Right cardiac atrium (tissue), 5 donors: ENCODE measurements at regions not wholly inside any gene's neighbourhood (a gene's known extent, or its start where the extent isn't known, plus 50 kb on each side); places are given as distances from the start of the nearest gene placed in this dataset.

ENCODE experiments used
- ATAC-seq, 2 donors: fragments of 200-7000 bp; cut with Tn5 transposase; one replicate each; pipeline versions ENCODE4 v1.8.0 to v1.9.1; 2020; ENCODE audit warnings: moderate library complexity in 2 of 2, mild to moderate bottlenecking in 1 of 2
- DNase-seq, 3 donors: peaks; one replicate each; pipeline ENCODE4 v3.0.0-alpha.2; 2020
- H3K27ac ChIP-seq: one replicate; pipeline ENCODE4 v1.5.1; 2013; ENCODE audit warnings: mild to moderate bottlenecking, low read length, control low read depth, moderate library complexity
- H3K27me3 ChIP-seq: one replicate; pipeline ENCODE4 v1.6.1; 2013; ENCODE audit not compliant: control insufficient read depth, insufficient read depth
- H3K4me1 ChIP-seq: one replicate; pipeline ENCODE4 v1.6.1; 2013; ENCODE audit warnings: low read length; ENCODE audit not compliant: control insufficient read depth, insufficient read depth
- H3K4me3 ChIP-seq: one replicate; pipeline ENCODE4 v1.5.1; 2013; ENCODE audit warnings: low read length, control low read depth
- H3K9me3 ChIP-seq: one replicate; pipeline ENCODE4 v1.6.1; 2013; ENCODE audit warnings: low read length; ENCODE audit not compliant: control insufficient read depth
- WGBS: extraction: QIAGEN DNeasy Blood & Tissue Kit; methylation state at CpG from one replicate; pipeline ENCODE4 v1.1.7; 2013; 5-methylcytosine and 5-hydroxymethylcytosine counted together
- intact Hi-C, 4 donors: fragments of 100-400 bp; cut with DNase I; formaldehyde crosslinking; loops; one replicate each; pipeline versions ENCODE4 v1.11.0 to v1.14.0; 2022 to 2023
- donor health status: healthy with polysubstance abuse.
- donor health status: DM: no; HTN: yes; CAD: no.
- donor health status: DM: no; HTN: no; CAD: no.
- donor health status: DM: no; HTN: yes; CAD: no; lungs with severe emphysema.
- donor health status: DM: yes; HTN: yes; CAD: no.

- H3K27ac ChIP-seq, result no peak overlapping the region
- no peak overlapping the region for H3K4me3 ChIP-seq
- no peaks in the 10 kb centered on the region for H3K4me1 ChIP-seq
- 80% methylated on average over 6 of the region's 6 CpGs for whole genome bisulfite sequencing
- intact Hi-C loops, result no loop called here
- DNase-seq (no peak), ATAC-seq (peak in 1 of 2 donors; percentile 57)
- H3K27me3 ChIP-seq, result no peaks in the 10 kb centered on the region
- peaks cover 2% of the 10 kb centered on the region for H3K9me3 ChIP-seq
Observed at GRCh38 chr9:107954312-107954711, 464.7 kb upstream of the KLF4 start.

GRCh38 chr9:107953556-107954125, 464.1 kb upstream of the KLF4 start:
- Histone ChIP-seq H3K9me3 (peaks cover 2% of the 10 kb centered on the region), H3K4me1 (no peaks in the 10 kb centered on the region), H3K27ac (no peak overlapping the region), H3K4me3 (no peak overlapping the region), H3K27me3 (no peaks in the 10 kb centered on the region)
- intact Hi-C loops, result no loop called here
- no peak for ATAC-seq
- DNase-seq, result no peak
- WGBS, result 81% methylated on average over 4 of the region's 4 CpGs

GRCh38 chr9:107952773-107953172, 463.2 kb upstream of the KLF4 start:
- ATAC-seq, result no peak
- Histone ChIP-seq H3K4me1 (no peaks in the 10 kb centered on the region), H3K27me3 (no peaks in the 10 kb centered on the region), H3K9me3 (peaks cover 2% of the 10 kb centered on the region), H3K4me3 (no peak overlapping the region), H3K27ac (no peak overlapping the region)
- DNase-seq, result no peak
- intact Hi-C loops, result no loop called here
- WGBS, result 82% methylated on average over 1 of the region's 1 CpG

- WGBS, result 89% methylated on average over 2 of the region's 2 CpGs
- ATAC-seq (no peak), DNase-seq (no peak)
- no peaks in the 10 kb centered on the region for H3K27me3 ChIP-seq
- no peak overlapping the region for H3K27ac ChIP-seq
- no peak overlapping the region for H3K4me3 ChIP-seq
- intact Hi-C loops, result no loop called here
- H3K4me1 ChIP-seq, result no peaks in the 10 kb centered on the region
- peaks cover 2% of the 10 kb centered on the region for H3K9me3 ChIP-seq
Observed at GRCh38 chr9:107951511-107951910, 461.9 kb upstream of the KLF4 start.

- intact Hi-C loops, result no loop called here
- no peak overlapping the region for H3K4me3 ChIP-seq
- no peaks in the 10 kb centered on the region for H3K4me1 ChIP-seq
- ATAC-seq (no peak), DNase-seq (no peak)
- H3K9me3 ChIP-seq, result peaks cover 2% of the 10 kb centered on the region
- H3K27ac ChIP-seq, result no peak overlapping the region
- H3K27me3 ChIP-seq, result no peaks in the 10 kb centered on the region
- 68% methylated on average over 4 of the region's 4 CpGs for WGBS
Observed at GRCh38 chr9:107949061-107949460, 459.5 kb upstream of the KLF4 start.

GRCh38 chr9:107948601-107949000, 459.0 kb upstream of the KLF4 start:
- intact Hi-C loops, result no loop called here
- 87% methylated on average over 2 of the region's 2 CpGs for WGBS
- no peak for DNase-seq
- Histone ChIP-seq H3K27ac (no peak overlapping the region), H3K4me3 (no peak overlapping the region), H3K4me1 (no peaks in the 10 kb centered on the region), H3K9me3 (peaks cover 2% of the 10 kb centered on the region), H3K27me3 (no peaks in the 10 kb centered on the region)
- ATAC-seq, result no peak

GRCh38 chr9:107948086-107948485, 458.5 kb upstream of the KLF4 start:
- no peak overlapping the region for H3K27ac ChIP-seq
- H3K9me3 ChIP-seq, result peaks cover 2% of the 10 kb centered on the region
- no peak for ATAC-seq
- H3K4me1 ChIP-seq, result no peaks in the 10 kb centered on the region
- whole genome bisulfite sequencing, result 60% methylated on average over 6 of the region's 6 CpGs
- no peak overlapping the region for H3K4me3 ChIP-seq
- no peaks in the 10 kb centered on the region for H3K27me3 ChIP-seq
- DNase-seq, result no peak
- intact Hi-C loops, result no loop called here

- peaks cover 2% of the 10 kb centered on the region for H3K9me3 ChIP-seq
- no peak overlapping the region for H3K4me3 ChIP-seq
- H3K27ac ChIP-seq, result no peak overlapping the region
- 69% methylated on average over 5 of the region's 5 CpGs for WGBS
- peak; percentile 41 to 55 for ATAC-seq
- intact Hi-C loops, result no loop called here
- H3K4me1 ChIP-seq, result no peaks in the 10 kb centered on the region
- H3K27me3 ChIP-seq, result no peaks in the 10 kb centered on the region
- DNase-seq, result no peak
Observed at GRCh38 chr9:107946364-107947141, 457.0 kb upstream of the KLF4 start.

GRCh38 chr9:107945961-107946360, 456.4 kb upstream of the KLF4 start:
- H3K4me3 ChIP-seq, result no peak overlapping the region
- H3K4me1 ChIP-seq, result no peaks in the 10 kb centered on the region
- H3K27ac ChIP-seq, result no peak overlapping the region
- intact Hi-C loops, result no loop called here
- 61% methylated on average over 2 of the region's 2 CpGs for WGBS
- H3K9me3 ChIP-seq, result no peaks in the 10 kb centered on the region
- ATAC-seq, result no peak
- no peaks in the 10 kb centered on the region for H3K27me3 ChIP-seq
- no peak for DNase-seq

- no peak overlapping the region for H3K4me3 ChIP-seq
- H3K27ac ChIP-seq, result no peak overlapping the region
- intact Hi-C loops, result no loop called here
- no peaks in the 10 kb centered on the region for H3K4me1 ChIP-seq
- H3K27me3 ChIP-seq, result no peaks in the 10 kb centered on the region
- ATAC-seq (no peak), DNase-seq (no peak)
- no peaks in the 10 kb centered on the region for H3K9me3 ChIP-seq
- 45% methylated on average over 2 of the region's 2 CpGs for WGBS
Observed at GRCh38 chr9:107945493-107945892, 455.9 kb upstream of the KLF4 start.

- Histone ChIP-seq H3K27me3 (no peaks in the 10 kb centered on the region), H3K27ac (no peak overlapping the region), H3K4me1 (no peaks in the 10 kb centered on the region), H3K4me3 (no peak overlapping the region), H3K9me3 (no peaks in the 10 kb centered on the region)
- DNase-seq (no peak), ATAC-seq (no peak)
- intact Hi-C loops, result no loop called here
- WGBS, result 91% methylated on average over 10 of the region's 10 CpGs
Observed at GRCh38 chr9:107944387-107944786, 454.8 kb upstream of the KLF4 start.
